ENCODE measurements at regions not wholly inside any gene's neighbourhood (a gene's known extent, or its start where the extent isn't known, plus 50 kb on each side); places are given as distances from the start of the nearest gene placed in this dataset.

- no peak for TF ChIP-seq SIN3A (IDR thresholded peaks at IDR 0.05; ENCODE audit: borderline replicate concordance, insufficient read depth, low read length)
- TF ChIP-seq POLR2AphosphoS5 (IDR thresholded peaks at IDR 0.05; ENCODE audit: low read depth, low read length), result no peak
- no peak for TF ChIP-seq TAF1 (IDR thresholded peaks at IDR 0.05; ENCODE audit: borderline replicate concordance, insufficient read depth, low read length)
- TF ChIP-seq FOXP2 (optimal IDR thresholded peaks at IDR 0.05; ENCODE audit: borderline replicate concordance, extremely low read depth, extremely low read length, insufficient read depth), result no peak
- TF ChIP-seq REST (IDR thresholded peaks at IDR 0.05; ENCODE audit: insufficient read depth in 1 of 2, low read depth in 2 of 2, low read length in 2 of 2), result no peak
Observed at GRCh38 chr6:71474942-71475341, 186.3 kb downstream of the OGFRL1 start.

- TF ChIP-seq SIN3A (IDR thresholded peaks at IDR 0.05; ENCODE audit: borderline replicate concordance, insufficient read depth, low read length) (no peak), POLR2AphosphoS5 (IDR thresholded peaks at IDR 0.05; ENCODE audit: low read depth, low read length) (no peak), REST (IDR thresholded peaks at IDR 0.05; ENCODE audit: insufficient read depth in 1 of 2, low read depth in 2 of 2, low read length in 2 of 2) (no peak), FOXP2 (optimal IDR thresholded peaks at IDR 0.05; ENCODE audit: borderline replicate concordance, extremely low read depth, extremely low read length, insufficient read depth) (no peak), TAF1 (IDR thresholded peaks at IDR 0.05; ENCODE audit: borderline replicate concordance, insufficient read depth, low read length) (no peak)
Observed at GRCh38 chr6:71476371-71476770, 187.8 kb downstream of the OGFRL1 start.

DNA sequence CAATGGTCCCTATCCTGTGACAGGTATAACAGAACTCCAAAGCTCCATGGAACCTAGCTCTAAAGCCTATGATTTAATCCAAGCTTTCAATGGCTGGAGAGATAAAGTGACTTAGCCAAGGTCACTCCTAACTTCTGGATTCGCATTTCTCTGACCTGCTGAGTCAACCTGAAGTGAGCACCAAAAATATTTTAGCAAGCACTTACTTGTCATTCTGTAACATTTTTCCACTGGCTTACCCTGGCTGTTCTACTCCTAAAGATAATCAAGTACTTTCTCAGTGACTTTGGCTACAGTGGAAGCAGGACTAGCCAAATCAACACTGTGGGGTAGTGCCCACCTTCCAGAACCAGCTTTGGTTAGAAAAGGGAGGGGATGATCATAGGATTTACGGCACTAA is 188.3 kb downstream of the OGFRL1 start:
- TF ChIP-seq REST (IDR thresholded peaks at IDR 0.05; ENCODE audit: insufficient read depth in 1 of 2, low read depth in 2 of 2, low read length in 2 of 2) (no peak), POLR2AphosphoS5 (IDR thresholded peaks at IDR 0.05; ENCODE audit: low read depth, low read length) (no peak), SIN3A (IDR thresholded peaks at IDR 0.05; ENCODE audit: borderline replicate concordance, insufficient read depth, low read length) (no peak), FOXP2 (optimal IDR thresholded peaks at IDR 0.05; ENCODE audit: borderline replicate concordance, extremely low read depth, extremely low read length, insufficient read depth) (no peak), TAF1 (IDR thresholded peaks at IDR 0.05; ENCODE audit: borderline replicate concordance, insufficient read depth, low read length) (no peak)

DNA sequence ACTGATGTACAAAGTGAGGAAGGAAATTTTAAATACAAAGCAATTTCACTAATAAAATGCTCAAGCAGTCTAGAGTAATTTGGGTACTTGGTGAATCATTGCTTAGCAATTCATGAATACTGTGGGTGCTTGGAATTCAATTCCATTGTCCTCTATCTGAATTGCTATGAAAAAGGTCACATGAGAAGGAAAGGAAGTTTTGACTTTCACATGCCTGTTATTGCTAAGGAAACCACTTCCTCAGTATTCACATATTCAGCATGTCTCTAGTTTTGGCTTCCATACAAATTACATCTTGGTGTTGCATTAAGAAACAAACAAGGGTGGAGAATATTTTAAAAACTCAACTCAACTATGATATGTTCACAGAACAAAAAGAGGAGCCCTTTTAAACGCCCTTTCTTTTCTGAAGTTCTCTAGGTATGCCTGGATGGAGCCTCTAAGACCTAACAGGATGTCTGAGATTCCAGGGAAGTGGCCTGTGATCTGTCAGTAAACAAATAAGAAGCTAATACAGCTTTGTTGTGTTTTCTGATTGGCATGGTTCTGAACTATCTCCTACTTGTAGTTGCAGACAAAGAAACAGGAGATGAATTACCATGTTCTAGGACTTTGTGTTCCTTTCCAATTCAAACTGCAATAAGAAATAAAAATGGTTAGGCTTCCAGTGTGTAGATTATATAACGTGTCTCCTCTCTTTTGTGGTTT is 190.4 kb downstream of the OGFRL1 start:
- TF ChIP-seq FOXP2 (optimal IDR thresholded peaks at IDR 0.05; ENCODE audit: borderline replicate concordance, extremely low read depth, extremely low read length, insufficient read depth) (no peak), POLR2AphosphoS5 (IDR thresholded peaks at IDR 0.05; ENCODE audit: low read depth, low read length) (no peak), REST (IDR thresholded peaks at IDR 0.05; ENCODE audit: insufficient read depth in 1 of 2, low read depth in 2 of 2, low read length in 2 of 2) (no peak), TAF1 (IDR thresholded peaks at IDR 0.05; ENCODE audit: borderline replicate concordance, insufficient read depth, low read length) (no peak), SIN3A (IDR thresholded peaks at IDR 0.05; ENCODE audit: borderline replicate concordance, insufficient read depth, low read length) (no peak)

Measured in PFSK-1 (cell line).